Neural crest cell (in vitro differentiated cells): ENCODE measurements at regions not wholly inside any gene's neighbourhood (a gene's known extent, or its start where the extent isn't known, plus 50 kb on each side); places are given as distances from the start of the nearest gene placed in this dataset.

Experiments
- DNase-seq: peaks from one replicate; pipeline ENCODE4 v3.0.0; 2021; ENCODE audit warnings: low read depth, mixed read lengths, low spot score
- H3K27ac Mint-ChIP-seq: one replicate; pipeline ENCODE4 v1.8.0; 2021; ENCODE audit warnings: mild to moderate bottlenecking, mixed read lengths; ENCODE audit not compliant: unreplicated experiment
- H3K27me3 Mint-ChIP-seq: 2 replicates; pipeline ENCODE4 v1.8.0; 2021; ENCODE audit warnings: low read depth, mild to moderate bottlenecking, mixed read lengths
- H3K36me3 Mint-ChIP-seq: 2 replicates; pipeline ENCODE4 v1.8.0; 2021; ENCODE audit warnings: low read depth, mild to moderate bottlenecking, mixed read lengths
- H3K4me1 Mint-ChIP-seq: 2 replicates; pipeline ENCODE4 v1.8.0; 2021; ENCODE audit warnings: mixed read lengths
- H3K4me3 Mint-ChIP-seq: one replicate; pipeline ENCODE4 v1.8.0; 2021; ENCODE audit warnings: mild to moderate bottlenecking, mixed read lengths
- H3K9me3 Mint-ChIP-seq: 2 replicates; pipeline ENCODE4 v1.8.0; 2021; ENCODE audit warnings: mixed read lengths
- CTCF ChIP-seq: fragments of 200-600 bp; sonication (generic); conservative IDR thresholded peaks from 2 replicates; pipeline ENCODE4 v1.5.0; 2021; ENCODE audit warnings: antibody characterized with exemption, mild to moderate bottlenecking

DNA sequence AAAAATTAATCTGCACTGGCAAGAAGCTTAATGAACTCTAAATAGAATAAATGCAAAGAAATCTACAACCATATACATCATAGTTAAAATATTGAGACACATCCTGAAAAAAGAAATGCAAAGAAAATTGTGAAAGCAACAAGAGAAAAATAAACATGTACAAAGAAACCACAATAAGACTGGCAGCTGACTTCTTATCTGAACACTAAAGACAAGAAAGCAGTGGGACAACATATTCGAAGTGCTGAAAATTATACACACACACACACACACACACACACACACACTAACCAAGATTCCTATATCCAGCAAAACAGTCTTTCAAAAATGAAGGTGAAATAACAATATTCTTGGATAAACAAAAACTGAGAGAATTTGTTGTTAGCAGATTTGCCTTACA is 366.5 kb upstream of the C16orf82 start:
- TF ChIP-seq CTCF, result no peak
- Mint-ChIP-seq H3K4me3 (no peak overlapping the region), H3K27ac (no peak overlapping the region), H3K36me3 (no peaks in the 10 kb centered on the region), H3K9me3 (peaks cover 10% of the 10 kb centered on the region), H3K27me3 (no peaks in the 10 kb centered on the region), H3K4me1 (no peaks in the 10 kb centered on the region)
- DNase-seq, result no peak

- Mint-ChIP-seq H3K4me1 (no peaks in the 10 kb centered on the region), H3K9me3 (peaks cover 10% of the 10 kb centered on the region), H3K4me3 (no peak overlapping the region), H3K27ac (no peak overlapping the region), H3K36me3 (no peaks in the 10 kb centered on the region), H3K27me3 (no peaks in the 10 kb centered on the region)
- no peak for DNase-seq
- no peak for TF ChIP-seq CTCF
Observed at GRCh38 chr16:26701243-26701886, 365.4 kb upstream of the C16orf82 start.

DNA sequence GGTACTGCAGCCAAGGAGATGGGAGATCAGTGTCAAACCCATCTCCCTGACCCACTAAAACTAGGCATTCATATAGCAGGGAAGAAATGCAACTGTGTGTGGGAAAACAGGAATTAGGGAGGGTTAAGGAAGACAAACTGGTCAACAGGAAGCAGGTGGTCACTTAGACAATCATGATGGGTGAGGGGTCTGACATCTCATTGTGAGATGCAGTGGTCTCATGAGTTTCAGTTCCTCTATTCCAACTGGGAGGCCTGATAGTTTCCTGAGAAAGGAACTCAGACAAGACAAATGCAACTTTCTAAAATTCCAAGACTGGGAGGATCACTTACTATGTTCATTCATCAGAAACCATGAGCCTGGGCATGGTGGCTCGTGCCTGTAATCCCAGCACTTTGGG is 361.4 kb upstream of the C16orf82 start:
- H3K4me3 Mint-ChIP-seq, result no peak overlapping the region
- no peak overlapping the region for H3K27ac Mint-ChIP-seq
- H3K36me3 Mint-ChIP-seq, result no peaks in the 10 kb centered on the region
- H3K27me3 Mint-ChIP-seq, result no peaks in the 10 kb centered on the region
- peaks cover 4% of the 10 kb centered on the region for H3K9me3 Mint-ChIP-seq
- H3K4me1 Mint-ChIP-seq, result peaks cover 7% of the 10 kb centered on the region
- DNase-seq, result no peak
- no peak for TF ChIP-seq CTCF

DNA sequence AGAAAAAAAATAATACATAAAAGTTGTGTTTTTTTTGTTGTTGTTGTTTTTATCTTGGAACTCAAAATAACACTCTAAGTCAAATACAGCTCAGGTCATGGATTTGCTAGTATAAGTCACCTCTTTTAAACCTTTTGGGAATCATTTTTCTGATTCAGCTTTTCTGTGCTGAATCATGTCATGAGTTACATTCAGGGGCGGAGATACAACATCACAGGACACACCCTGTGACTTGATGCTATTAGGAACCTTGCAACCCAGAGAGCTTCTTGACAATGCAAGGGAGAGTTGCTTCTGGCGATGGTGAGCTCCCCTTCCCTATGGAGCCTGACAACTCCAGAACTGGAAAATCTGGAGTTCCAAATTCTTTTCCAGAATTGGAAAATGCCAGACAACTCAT is 358.3 kb upstream of the C16orf82 start:
- DNase-seq, result no peak
- TF ChIP-seq CTCF, result no peak
- no peaks in the 10 kb centered on the region for H3K27me3 Mint-ChIP-seq
- no peak overlapping the region for H3K27ac Mint-ChIP-seq
- no peaks in the 10 kb centered on the region for H3K36me3 Mint-ChIP-seq
- peaks cover 20% of the 10 kb centered on the region for H3K4me1 Mint-ChIP-seq
- peaks cover 4% of the 10 kb centered on the region for H3K9me3 Mint-ChIP-seq
- no peak overlapping the region for H3K4me3 Mint-ChIP-seq

DNA sequence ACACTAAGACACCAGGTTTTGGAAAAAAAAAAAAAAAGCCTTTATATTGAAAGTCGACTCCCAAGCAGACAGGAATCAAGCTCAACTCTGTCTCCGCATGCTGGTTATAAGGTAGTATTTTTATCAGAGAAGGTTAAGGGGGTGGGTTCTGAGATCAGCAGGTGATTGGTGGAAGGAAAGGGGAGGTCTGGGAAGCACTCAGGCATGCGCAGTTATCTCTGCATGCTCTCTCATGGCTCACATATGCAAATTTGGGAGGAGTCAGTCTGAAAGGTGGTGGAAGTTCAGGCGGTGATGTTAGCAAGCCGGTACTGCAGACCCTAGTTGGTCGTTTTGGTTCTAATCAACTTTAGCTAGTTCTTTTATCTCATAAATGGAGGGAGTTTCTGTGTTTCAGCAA is 357.6 kb upstream of the C16orf82 start:
- Mint-ChIP-seq H3K4me3 (no peak overlapping the region), H3K36me3 (no peaks in the 10 kb centered on the region), H3K27ac (peak overlapping the region; percentile 83), H3K4me1 (peaks cover 20% of the 10 kb centered on the region), H3K27me3 (no peaks in the 10 kb centered on the region), H3K9me3 (peaks cover 4% of the 10 kb centered on the region)
- TF ChIP-seq CTCF, result no peak
- no peak for DNase-seq
